ENCODE measurements at regions not wholly inside any gene's neighbourhood (a gene's known extent, or its start where the extent isn't known, plus 50 kb on each side); places are given as distances from the start of the nearest gene placed in this dataset.

GRCh38 chr5:110085826-110086225 is 396.1 kb downstream of the MAN2A1 start:
- DNase-seq = no peak

- no peak for DNase-seq
These were observed 397.1 kb downstream of the MAN2A1 start for GRCh38 chr5:110086658-110087388.

GRCh38 chr5:110087829-110088228 is 398.1 kb downstream of the MAN2A1 start:
- no peak for DNase-seq

- no peak for DNase-seq
These were observed 399.1 kb downstream of the MAN2A1 start for GRCh38 chr5:110088676-110089436.

GRCh38 chr5:110092955-110093785 is 403.4 kb downstream of the MAN2A1 start:
- no peak for DNase-seq

- DNase-seq = no peak
These were observed 404.4 kb downstream of the MAN2A1 start for GRCh38 chr5:110094109-110094508.

GRCh38 chr5:110094548-110094947 is 404.8 kb downstream of the MAN2A1 start:
- no peak for DNase-seq

GRCh38 chr5:110096419-110096818 is 406.7 kb downstream of the MAN2A1 start:
- DNase-seq = no peak

- no peak for DNase-seq
These were observed 409.8 kb downstream of the MAN2A1 start for GRCh38 chr5:110099572-110099971.

- DNase-seq = no peak
These were observed 413.4 kb downstream of the MAN2A1 start for GRCh38 chr5:110103081-110103480.

GRCh38 chr5:110104060-110104725 is 414.5 kb downstream of the MAN2A1 start:
- no peak for DNase-seq

- DNase-seq = no peak
These were observed 415.3 kb downstream of the MAN2A1 start for GRCh38 chr5:110104726-110105669.

GRCh38 chr5:110105692-110106091 is 416.0 kb downstream of the MAN2A1 start:
- DNase-seq = no peak

GRCh38 chr5:110106750-110107149 is 417.0 kb downstream of the MAN2A1 start:
- DNase-seq = no peak

GRCh38 chr5:110108520-110108919 is 418.8 kb downstream of the MAN2A1 start:
- DNase-seq = no peak

- no peak for DNase-seq
These were observed 419.9 kb downstream of the MAN2A1 start for GRCh38 chr5:110109667-110110066.

- DNase-seq = no peak
These were observed 422.6 kb downstream of the MAN2A1 start for GRCh38 chr5:110112348-110112747.

- no peak for DNase-seq
These were observed 425.8 kb downstream of the MAN2A1 start for GRCh38 chr5:110115503-110115902.

- DNase-seq = no peak
These were observed 426.8 kb downstream of the MAN2A1 start for GRCh38 chr5:110116539-110116938.

GRCh38 chr5:110134963-110135935 is 445.5 kb downstream of the MAN2A1 start:
- no peak for DNase-seq
